Posterior cingulate gyrus (tissue), 11 donors: ENCODE measurements at regions not wholly inside any gene's neighbourhood (a gene's known extent, or its start where the extent isn't known, plus 50 kb on each side); places are given as distances from the start of the nearest gene placed in this dataset.
A peak's percentile ranks its signal among the peaks of the same experiment; 100 is the strongest.

ENCODE experiments used
- DNase-seq, 10 donors: peaks; one replicate each; pipeline versions ENCODE4 v3.0.0 to v3.0.0-alpha.2; 2020 to 2021; ENCODE audit warnings: mixed read lengths in 3 of 10
- intact Hi-C: fragments of 100-400 bp; cut with DNase I; formaldehyde crosslinking; loops from one replicate; pipeline ENCODE4 v1.15.1; 2023

GRCh38 chr10:3474266-3474665, 301.7 kb upstream of the PITRM1 start:
- intact Hi-C loops, result loop anchor here (10.0 kb wide), 1 partner anchor 311 kb away; the partner anchor contains the start of gene KLF6
- DNase-seq, result peak in 1 of 10 donors; percentile 63

GRCh38 chr10:3473271-3473670, 300.7 kb upstream of the PITRM1 start:
- peak in 1 of 10 donors; percentile 46 for DNase-seq
- intact Hi-C loops, result loop anchor here (10.0 kb wide), 1 partner anchor 312 kb away; the partner anchor contains the start of gene KLF6

GRCh38 chr10:3472287-3473051, 299.9 kb upstream of the PITRM1 start:
- intact Hi-C loops, result loop anchor here (10.0 kb wide), 1 partner anchor 312 kb away; the partner anchor contains the start of gene KLF6
- peak in 7 of 10 donors; percentile 44 to 89 (median 60) for DNase-seq

- intact Hi-C loops, result loop anchor here (10.0 kb wide), 1 partner anchor 313 kb away; the partner anchor contains the start of gene KLF6
- DNase-seq, result peak in 1 of 10 donors; percentile 52
Observed at GRCh38 chr10:3471927-3472286, 299.3 kb upstream of the PITRM1 start.

GRCh38 chr10:3471472-3471871, 298.9 kb upstream of the PITRM1 start:
- intact Hi-C loops, result loop anchor here (10.0 kb wide), 1 partner anchor 313 kb away; the partner anchor contains the start of gene KLF6
- no peak for DNase-seq

- DNase-seq, result no peak
- intact Hi-C loops, result loop anchor here (10.0 kb wide), 1 partner anchor 315 kb away; the partner anchor contains the start of gene KLF6
Observed at GRCh38 chr10:3470191-3470590, 297.6 kb upstream of the PITRM1 start.

DNA sequence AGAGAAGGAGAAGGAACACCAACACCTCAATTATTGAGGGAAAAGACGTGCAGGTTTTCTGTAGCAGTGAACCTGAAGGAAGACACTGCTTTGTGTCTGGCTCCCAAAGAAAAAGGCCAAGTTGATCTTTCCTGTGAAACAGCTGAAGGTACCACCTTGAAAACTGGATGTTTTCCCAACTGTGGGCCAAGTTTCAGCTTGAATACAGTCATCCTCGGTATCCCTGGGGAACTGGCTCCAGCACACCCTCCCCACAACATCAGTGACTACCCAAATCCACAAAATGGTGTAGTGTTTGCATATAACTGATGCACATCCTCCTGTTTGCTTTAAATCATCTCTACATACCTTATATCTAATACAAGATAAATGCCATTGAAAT, 297.0 kb upstream of the PITRM1 start:
- no peak for DNase-seq
- intact Hi-C loops, result loop anchor here (10.0 kb wide), 1 partner anchor 315 kb away; the partner anchor contains the start of gene KLF6

DNA sequence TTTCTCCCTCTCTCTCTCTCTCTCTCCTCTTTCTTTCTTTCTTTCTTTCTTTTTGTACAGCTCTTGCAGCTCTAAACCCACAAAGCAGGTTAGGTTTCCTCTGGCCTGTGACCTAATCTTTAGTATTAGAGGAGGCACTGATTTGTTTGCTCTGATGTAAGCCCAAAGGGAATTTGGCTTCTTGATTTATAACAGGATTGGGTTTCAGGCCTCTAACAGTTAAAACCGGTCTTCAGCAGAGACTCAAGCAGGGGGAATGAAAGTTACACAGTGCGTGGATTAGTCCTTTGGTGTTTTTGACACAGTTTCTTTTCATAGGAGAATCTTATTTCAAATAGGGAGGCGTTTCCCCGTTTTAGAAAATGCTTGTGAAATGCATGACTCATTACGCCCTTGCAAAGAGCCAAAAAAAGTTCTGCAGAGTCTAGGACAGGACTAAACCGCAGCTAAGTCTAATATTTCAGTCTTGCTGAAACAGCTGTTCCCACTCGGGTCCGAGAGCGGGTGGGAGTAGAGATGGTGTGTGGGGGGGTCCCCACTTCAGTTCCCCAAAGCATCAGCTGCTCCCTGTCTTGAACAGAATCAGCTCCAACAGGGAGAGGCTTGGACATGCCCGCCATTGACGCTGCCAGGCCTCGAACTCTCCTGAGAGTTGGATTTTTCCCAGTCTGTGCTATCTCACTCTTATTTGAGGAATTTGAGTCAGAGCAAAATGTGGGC, 296.5 kb upstream of the PITRM1 start:
- DNase-seq, result no peak
- intact Hi-C loops, result no loop called here

DNA sequence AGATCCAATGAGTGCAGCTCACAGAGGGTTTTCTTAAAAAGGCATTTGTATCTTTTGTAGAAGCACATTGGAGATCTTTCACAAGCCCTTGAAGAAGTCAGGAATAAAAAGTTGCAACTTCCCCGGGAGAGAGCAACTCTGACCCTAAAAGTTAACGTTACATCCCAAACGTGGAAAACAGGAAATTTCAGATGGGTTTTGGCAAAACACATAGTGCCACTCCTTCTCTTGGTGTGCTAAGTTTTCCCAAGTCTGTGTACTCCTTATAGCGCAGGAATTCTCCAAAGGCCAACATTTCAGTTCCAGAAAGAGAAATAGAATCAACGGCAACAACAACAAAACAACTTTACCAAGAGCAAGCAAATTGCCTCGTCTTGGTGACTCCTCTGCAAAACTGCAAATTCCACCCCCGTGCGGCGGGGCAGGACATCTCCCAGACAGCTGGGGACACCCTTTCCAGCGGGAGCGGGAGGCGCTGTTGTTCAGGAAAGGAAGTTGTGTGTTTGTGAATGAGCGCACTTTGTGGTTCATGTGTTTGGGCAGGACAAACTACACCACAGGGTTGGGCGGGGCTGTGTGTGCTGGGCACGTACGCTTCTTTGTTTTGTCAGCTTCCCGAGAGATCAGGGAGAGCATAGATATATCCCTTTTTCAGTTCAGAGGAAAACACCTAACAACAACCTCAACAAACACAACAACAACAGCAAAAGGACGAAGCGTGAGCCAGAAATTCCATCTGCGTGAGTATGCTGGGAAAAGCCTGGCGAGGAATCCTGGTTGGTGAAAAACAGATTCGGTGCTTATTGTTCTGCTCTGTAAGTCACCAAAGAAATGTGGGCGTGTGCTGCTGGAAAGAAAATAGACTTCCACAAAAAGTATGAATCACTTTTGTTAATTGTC, 294.7 kb upstream of the PITRM1 start:
- peak in 4 of 10 donors; percentile 29 to 76 (median 30) for DNase-seq

GRCh38 chr10:3465406-3465891, 292.9 kb upstream of the PITRM1 start:
- DNase-seq, result no peak
- intact Hi-C loops, result no loop called here

More for the DNA sequence above, 294.7 kb upstream of the PITRM1 start:
- intact Hi-C loops, result no loop called here

DNA sequence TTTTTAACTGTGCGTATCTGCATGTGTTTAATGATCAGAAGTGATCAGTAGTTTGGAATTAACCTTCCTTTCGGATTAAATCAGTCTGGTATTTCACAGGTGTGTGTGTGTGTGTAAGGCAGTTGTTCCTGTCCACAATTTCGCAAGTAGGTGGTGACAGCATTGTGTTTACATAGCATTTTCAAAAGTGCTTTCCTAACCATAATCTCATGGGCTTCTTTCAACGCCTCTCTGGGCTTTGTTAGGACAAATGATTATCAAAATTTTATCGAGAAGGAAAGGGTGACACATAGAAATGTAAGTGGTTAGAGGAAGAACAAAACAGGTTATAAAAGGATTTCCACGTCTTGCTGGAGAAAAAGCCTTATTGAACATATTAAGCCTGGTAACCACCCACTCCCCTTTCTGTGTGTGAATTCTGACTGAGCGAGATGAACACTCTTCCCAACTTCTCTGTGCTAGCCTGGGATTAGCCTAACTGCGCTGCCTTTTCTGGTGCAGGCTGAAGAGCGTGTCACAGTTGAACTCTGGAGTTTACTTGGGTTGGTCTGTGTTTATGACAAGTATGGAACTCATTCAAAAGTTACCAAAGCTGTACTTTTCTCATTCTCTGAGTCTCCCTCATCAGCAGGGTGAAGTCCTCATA, 292.3 kb upstream of the PITRM1 start:
- intact Hi-C loops, result no loop called here
- DNase-seq, result no peak

DNA sequence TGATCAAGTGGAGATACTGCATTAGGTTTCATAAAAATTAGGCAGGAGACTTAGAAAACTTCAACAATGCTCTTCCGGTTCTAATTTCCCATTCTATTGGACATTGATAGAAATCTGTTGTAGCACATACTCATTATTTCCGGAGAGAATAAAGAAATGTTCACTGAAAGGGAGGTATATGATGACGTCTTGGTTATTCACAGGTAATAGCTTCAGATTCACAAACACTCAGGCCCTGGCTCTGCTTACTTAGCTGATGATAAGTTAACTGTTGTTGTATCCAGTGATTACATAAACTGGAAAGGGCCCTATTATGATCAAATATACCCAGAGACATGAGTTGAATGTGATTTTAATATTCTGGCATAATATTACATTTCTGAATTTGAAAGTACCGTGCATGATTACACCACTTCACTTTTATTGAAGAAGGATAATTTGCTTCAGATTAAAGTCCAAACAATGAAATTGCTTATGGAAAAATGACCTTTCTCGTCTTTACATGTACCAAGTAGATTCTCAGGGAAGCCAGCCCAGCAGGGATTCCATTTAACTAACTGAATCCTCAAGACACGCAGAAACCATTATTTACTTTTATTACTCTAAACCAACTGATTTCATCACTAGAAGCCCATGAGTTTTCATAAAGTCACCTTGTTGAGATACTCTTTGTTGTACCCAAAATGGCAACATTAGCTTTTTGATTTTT, 288.0 kb upstream of the PITRM1 start:
- intact Hi-C loops, result no loop called here
- DNase-seq, result no peak

GRCh38 chr10:3455385-3456334, 283.1 kb upstream of the PITRM1 start:
- DNase-seq, result no peak
- intact Hi-C loops, result no loop called here

GRCh38 chr10:3452683-3453361, 280.2 kb upstream of the PITRM1 start:
- no peak for DNase-seq
- intact Hi-C loops, result no loop called here

GRCh38 chr10:3452173-3452626, 279.6 kb upstream of the PITRM1 start:
- DNase-seq, result no peak
- intact Hi-C loops, result no loop called here

DNA sequence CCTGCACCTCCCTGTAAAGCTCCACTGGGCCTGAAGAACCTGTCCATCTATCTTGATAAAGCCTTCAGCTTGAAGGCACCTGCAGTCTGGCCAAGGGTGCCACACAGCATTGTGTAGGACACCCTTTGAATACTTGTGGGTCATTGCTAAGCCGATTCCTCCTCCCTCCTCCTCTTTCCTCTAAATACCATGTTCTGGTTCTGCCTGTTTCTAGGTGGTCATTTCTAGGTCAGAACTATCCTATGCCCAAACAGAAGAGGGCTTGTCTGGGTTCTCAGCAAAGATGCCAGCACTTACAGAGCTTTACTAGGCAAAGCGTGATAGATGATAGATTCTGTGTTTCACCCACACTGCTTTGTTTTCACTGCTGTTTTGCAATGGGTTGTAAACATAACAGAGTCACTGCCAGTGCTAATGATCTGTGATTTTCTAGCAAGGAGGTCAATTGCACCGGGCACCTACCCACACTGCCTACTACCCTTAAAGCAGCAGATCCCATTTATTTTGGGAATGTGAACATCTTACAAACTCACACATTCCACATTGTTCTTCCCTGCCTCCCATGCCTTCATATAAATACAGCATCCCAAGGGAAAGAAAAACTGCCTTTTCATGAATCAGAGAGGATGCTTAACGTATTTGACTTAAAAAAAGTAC, 279.1 kb upstream of the PITRM1 start:
- no peak for DNase-seq
- intact Hi-C loops, result no loop called here

DNA sequence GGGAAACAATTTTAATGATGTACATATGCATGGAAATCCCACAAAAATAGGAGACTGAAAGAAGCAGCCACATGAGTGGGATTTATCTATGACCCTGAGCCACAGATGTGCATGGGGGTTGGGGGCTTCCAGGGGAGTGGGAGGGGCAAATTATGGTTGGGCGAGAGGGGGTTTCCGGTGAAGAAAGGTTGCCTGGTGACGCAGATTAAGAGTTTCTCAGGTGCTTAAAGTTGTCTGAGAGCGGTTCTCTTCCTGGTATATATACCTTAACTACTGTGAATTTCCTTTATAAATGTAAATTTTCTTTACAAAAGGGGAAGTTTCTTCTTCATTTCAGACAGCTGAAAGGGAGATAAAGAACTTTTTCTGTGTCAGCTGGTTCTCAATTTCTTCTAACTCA, 273.6 kb upstream of the PITRM1 start:
- no peak for DNase-seq
- intact Hi-C loops, result no loop called here
